PC-3 (cell line): ENCODE measurements at regions not wholly inside any gene's neighbourhood (a gene's known extent, or its start where the extent isn't known, plus 50 kb on each side); places are given as distances from the start of the nearest gene placed in this dataset.

Experiments used
- EZH2 ChIP-seq: fragments of 300-600 bp; sonication (generic); IDR thresholded peaks from one replicate; pipeline ENCODE4 v1.6.1; 2017; ENCODE audit warnings: antibody characterized with exemption, mild to moderate bottlenecking, low read length; ENCODE audit not compliant: unreplicated experiment
- EZH2phosphoT487 ChIP-seq: fragments of 300-600 bp; sonication (generic); IDR thresholded peaks from 2 replicates; pipeline ENCODE4 v1.6.1; 2018; ENCODE audit warnings: mild to moderate bottlenecking, antibody characterized with exemption, low read length, borderline replicate concordance
- TF ChIP-seq, protein P1 (sequence below): fragments of 300-600 bp; sonication (generic); conservative IDR thresholded peaks from 2 replicates; pipeline ENCODE4 v1.5.1; 2017; ENCODE audit warnings: antibody characterized with exemption, low read depth, mild to moderate bottlenecking, low read length

DNA sequence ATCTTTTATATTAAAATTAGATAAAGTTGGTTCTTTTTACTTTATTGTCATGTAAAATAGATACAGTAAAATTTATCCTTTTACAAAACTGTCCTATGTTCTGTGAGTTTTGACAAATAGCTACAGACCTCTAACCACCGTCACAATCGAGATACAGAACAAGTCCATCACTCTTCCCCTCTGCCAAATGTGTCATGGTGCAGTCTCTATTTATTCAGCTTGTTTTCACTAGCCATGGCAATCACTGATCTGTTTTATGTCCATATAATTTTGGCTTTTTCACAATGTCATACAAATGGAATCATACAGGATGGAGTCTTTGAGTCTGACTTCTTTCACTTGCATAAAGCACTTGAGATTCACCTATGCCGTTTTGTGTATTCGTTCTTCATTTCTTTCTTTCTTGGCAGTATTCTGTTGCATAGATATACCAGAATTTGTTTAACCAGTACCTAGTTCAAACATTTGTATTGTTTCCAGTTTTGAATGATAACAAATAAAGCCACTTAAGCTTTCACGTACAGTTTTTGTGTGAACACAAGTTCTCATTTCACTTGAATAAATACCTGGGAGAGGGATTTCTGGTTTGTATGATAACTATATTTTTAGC lies 273.2 kb upstream of the MPDZ start:
- TF ChIP-seq EZH2 (no peak), EZH2phosphoT487 (no peak)
- TF ChIP-seq, protein P1, sequence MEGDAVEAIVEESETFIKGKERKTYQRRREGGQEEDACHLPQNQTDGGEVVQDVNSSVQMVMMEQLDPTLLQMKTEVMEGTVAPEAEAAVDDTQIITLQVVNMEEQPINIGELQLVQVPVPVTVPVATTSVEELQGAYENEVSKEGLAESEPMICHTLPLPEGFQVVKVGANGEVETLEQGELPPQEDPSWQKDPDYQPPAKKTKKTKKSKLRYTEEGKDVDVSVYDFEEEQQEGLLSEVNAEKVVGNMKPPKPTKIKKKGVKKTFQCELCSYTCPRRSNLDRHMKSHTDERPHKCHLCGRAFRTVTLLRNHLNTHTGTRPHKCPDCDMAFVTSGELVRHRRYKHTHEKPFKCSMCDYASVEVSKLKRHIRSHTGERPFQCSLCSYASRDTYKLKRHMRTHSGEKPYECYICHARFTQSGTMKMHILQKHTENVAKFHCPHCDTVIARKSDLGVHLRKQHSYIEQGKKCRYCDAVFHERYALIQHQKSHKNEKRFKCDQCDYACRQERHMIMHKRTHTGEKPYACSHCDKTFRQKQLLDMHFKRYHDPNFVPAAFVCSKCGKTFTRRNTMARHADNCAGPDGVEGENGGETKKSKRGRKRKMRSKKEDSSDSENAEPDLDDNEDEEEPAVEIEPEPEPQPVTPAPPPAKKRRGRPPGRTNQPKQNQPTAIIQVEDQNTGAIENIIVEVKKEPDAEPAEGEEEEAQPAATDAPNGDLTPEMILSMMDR: no peak
